22Rv1 (cell line): ENCODE measurements at regions not wholly inside any gene's neighbourhood (a gene's known extent, or its start where the extent isn't known, plus 50 kb on each side); places are given as distances from the start of the nearest gene placed in this dataset.

ENCODE experiments used
- CTCF ChIP-seq: fragments of 450-650 bp; IDR thresholded peaks from 2 replicates; pipeline ENCODE4 v1.5.1; 2017; ENCODE audit warnings: mild to moderate bottlenecking
- ZFX ChIP-seq: fragments of 450-650 bp; IDR thresholded peaks from 2 replicates; pipeline ENCODE4 v1.6.1; 2017; ENCODE audit warnings: antibody characterized with exemption, borderline replicate concordance

GRCh38 chr4:1509366-1509765 lies 103.1 kb upstream of the NKX1-1 start:
- TF ChIP-seq CTCF (no peak), ZFX (no peak)
